ENCODE measurements at regions not wholly inside any gene's neighbourhood (a gene's known extent, or its start where the extent isn't known, plus 50 kb on each side); places are given as distances from the start of the nearest gene placed in this dataset.

DNA sequence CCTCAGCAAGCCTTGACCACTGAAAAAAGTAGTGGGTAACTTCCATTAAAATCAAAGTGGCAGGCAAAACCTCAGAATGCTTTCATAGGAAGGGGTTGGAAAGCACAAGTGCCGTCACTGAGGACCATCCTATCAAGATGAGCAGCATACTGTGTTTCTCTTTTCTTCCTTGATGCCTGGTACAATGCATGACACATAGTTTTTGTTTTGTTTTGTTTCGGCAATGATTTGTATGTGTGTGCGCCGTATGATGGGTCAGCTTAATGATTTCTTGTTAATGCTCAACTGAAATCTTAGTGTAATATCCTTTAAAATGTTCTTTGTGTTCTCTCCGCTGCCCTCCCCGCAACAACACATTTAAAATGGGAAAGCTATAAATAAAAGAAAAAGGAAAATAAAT lies 476.4 kb upstream of the KCNMB2 start:
- DNase-seq (ENCODE audit: low read depth) = no peak

DNA sequence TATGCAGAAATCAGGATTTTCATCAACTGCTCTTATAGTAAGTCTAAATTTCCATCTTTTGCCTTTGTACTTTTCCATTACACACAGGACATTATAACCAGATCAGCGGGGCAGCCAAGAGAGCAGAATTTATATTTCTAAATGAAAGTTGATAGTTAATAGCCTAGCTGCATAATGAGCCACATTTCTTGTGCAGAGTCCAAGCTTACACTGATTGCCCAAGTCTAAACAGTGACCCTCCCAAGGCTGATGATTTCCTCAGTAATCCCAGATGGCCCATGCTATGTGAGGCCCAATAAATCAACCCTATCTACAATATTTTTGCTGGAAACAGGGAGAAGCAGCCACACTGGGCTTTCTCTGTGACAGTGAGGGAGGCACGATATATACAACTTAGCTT lies 475.8 kb upstream of the KCNMB2 start:
- DNase-seq (ENCODE audit: low read depth) = no peak

DNA sequence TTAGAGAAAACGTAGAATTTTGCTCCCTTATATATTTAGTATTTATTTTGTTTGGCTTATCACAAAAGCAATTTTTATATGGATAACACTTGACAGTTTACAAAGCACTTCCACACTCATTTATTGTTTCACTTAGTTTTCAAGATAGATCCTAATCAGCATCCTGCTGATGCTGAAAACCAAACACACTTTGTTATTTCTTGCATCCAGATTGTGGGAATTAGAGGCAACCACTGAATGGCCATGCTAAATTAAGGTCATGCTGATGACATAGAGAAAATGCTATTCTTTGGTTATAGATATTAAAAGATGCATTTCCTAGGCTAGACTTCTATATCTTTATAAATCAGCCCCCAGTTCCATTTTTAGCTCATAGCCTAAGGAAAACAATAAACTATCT lies 474.1 kb upstream of the KCNMB2 start:
- DNase-seq (ENCODE audit: low read depth) = no peak

DNA sequence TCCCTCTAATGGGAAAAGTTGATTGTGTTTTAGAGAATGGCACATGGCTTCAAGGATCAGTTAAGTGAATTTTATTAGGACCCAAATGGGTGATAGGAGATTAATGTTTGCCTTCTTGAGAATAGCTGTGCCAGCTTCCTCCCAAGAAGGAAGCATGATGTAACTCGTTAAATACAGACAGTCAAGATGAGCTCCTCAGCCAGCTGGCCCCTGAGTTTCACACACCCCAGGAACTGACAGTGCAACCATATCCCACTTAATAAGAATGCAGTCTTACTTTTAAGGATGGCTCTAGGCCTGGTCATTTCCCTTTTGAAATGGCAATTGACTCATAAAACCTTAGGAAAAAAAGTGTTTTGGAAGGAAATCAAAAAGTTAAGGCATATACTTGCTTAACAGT lies 472.8 kb upstream of the KCNMB2 start:
- no peak for DNase-seq (ENCODE audit: low read depth)

DNA sequence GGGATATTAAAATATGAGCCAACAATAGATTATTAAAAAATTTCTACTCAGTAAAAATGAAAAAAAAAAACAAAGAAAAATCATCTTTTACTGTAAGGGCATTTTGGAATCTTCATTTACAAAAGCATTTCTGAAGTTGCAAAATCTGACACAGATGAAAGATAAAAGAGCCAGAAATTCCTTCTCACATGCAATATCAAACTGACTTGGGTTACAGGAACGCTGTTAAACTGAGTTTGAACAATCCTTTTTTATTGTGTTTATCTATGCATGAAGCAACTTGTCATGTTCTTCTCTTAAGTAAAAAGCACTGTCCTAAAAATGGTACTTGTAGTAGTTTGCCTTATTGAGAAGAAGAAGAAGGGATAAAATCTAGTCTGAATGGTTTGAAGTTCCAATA lies 468.5 kb upstream of the KCNMB2 start:
- DNase-seq (ENCODE audit: low read depth) = no peak

DNA sequence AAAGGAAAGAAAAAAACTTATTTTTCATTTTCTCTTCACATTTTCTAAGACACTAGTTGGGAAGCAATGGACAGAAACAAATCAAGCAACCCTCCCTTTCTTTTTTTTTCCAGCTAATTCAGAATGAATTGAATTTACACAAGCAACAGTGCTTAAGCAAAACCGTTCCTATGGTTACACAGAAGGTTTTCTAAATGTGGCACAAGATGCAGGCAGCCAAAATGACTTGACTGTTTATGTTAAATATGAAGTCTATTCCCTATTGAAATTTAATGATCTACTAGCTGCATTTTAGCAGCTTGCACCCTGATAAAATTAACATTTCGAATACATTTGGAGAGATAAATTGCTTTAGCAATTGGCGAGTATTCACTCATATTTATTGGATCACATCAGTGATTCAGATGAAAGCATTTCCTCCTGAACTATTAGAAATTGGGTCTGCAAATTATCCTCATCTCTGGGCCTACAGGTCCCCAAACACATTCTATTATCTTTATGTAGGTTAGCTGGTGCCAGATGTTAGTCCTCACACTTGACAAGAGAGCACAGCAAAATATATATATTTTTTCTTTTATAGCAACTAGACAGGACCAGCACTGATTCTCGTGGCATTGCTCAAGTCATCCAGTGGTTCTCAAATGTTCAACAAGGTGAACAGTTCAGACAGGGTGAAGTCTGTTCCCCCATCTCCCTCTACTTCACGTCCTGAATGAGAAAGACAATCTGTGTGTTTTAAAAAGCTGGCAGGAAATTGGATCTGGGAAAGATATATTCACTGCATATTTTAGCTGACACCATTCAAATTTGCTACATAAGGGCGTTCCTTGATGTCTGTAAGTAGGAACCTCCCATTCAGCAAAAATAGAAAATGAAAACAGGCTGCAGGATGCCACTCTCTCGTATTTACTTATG lies 463.6 kb upstream of the KCNMB2 start:
- DNase-seq (ENCODE audit: low read depth) = no peak

DNA sequence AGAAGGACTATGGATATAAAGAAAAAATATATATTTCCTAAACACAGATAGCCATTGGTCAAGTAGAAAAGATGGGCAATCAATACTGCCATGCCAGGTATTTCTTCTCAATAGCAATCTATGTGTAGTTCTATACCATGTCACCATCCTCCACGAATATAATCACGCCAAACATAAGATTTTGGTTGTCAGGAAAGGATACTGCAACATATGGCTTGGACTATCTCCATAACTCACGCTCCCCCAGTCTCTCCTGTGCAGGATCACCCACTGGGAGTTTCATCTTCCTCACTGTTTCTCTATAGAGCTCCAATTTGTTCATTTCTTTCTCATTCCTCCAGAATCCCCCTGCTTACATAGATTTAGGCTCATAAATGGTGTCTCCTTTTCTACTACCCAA lies 462.9 kb upstream of the KCNMB2 start:
- DNase-seq (ENCODE audit: low read depth) = no peak

DNA sequence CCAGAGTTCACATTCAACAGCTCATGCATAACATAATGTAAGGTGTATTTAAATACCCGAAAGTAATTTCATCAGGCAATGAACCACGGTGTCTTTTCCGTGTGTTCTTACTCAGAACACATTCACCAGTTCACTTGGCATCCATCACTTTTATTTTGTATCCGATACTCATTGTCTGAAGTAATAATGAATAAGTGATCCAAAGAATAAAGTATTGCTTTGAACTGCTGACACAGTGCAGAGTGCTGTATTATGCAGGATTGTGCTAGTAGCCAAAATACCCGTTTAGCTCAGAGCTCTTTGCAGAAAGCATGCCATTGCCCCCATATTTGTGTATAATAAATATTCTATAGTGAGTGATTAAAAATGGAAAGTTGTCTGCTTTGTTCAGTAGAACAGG lies 460.9 kb upstream of the KCNMB2 start:
- DNase-seq (ENCODE audit: low read depth) = no peak

DNA sequence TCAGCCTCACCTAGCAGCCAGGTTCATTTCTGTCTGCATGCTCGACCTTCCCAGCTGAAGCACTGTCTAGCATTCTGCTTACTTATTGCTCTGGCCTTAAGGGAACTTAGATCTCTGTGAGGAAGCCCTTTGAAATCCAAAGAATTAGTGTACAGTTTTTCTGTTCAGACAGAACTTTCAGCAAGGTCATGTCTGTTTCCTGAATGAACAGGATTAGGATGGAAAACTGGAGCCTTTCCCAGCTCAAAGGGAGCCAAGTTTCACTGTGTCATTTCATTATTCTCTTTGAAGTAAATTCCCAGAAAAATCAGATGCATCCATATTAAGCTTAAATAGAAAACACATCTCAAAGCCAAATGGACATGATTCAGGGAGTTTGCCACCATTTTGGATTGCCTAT lies 457.3 kb upstream of the KCNMB2 start:
- DNase-seq (ENCODE audit: low read depth) = no peak

DNA sequence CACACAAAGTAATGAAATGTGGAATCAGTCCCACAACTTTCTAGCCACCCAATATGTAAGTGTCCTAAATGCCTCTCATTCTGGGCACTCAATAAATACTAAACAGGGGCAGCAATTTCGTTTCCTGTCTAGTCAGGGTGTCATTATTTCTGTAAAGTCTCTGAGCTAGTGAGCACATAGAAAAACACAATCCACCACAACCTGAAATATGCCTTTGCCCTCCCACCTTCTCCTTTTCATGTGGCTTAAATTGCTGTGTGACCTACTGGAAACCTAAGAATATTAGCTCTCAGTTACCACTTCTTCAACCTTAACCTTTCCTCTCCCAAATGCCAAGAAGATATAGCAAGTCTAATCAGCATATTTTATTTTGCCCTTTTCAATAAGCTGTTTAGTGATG lies 456.3 kb upstream of the KCNMB2 start:
- DNase-seq (ENCODE audit: low read depth) = no peak

DNA sequence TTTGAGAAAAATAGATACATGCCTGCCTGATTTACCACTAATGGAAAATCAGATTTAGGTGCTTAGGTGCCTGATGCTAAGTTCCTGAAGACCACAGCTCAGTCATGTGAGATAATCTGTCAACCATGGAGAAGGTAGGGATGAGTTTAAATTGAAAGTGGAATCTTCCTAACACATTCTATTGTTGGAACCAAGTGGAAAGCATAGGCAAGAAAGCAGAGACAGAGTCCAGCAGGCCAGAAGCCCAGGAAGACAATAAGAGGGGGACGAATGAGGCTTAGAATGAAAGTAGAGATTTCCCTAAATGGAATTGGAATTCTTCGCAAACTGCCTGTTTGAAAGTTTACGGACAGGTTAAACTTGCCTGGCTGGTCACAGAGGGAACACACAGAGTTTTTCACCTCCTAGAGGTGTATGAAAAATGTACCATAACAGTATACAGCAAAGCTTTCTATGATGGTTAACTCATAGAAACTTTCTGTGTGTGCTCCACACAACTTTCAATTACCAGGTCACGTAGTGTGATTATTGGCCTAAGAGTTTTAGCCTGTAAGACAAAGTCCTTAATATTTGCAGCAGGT lies 453.8 kb upstream of the KCNMB2 start:
- no peak for DNase-seq (ENCODE audit: low read depth)

DNA sequence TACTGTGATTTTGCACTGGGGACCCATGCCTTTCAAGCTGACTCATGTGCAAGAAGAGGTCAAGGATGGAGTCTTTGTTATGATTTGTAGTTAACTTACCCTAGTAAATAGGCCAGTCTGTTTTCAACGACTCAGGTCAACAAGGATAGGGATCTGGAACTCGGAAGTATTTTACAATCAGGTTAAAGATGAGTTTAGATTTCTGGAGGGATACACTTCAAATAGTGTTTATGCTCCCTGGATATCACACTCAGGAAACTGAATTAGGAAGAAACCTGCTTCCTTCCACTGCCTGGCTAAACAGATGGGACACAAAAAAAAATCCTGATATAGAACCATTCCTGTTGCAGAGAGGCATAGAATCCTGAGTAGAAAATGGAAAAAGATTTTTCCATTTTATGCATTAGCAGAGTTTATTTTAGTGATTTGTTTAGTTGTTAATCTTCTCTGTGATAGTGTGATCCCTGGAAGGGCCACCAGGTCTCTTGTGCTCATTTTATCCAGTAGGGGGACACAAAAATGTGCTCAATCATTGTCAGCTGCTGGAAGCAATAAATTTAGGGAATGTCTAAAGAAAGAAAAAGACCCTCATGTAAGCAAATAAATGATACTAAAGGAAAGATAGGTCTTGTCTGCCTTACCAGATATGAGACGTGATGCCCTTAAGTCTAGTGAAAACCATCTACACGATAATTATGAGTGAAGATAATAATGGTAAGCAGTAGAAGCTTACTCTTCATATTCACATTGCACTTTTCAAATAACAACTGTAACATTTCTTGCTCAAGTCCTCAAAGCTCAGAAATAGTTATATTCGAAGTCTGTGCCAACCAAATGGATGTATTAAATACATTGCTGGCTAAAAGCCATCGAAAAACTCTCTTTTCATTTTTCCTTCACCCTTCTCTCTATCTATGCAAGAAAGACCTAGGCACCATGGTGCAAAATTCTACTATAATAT lies 452.1 kb upstream of the KCNMB2 start:
- no peak for DNase-seq (ENCODE audit: low read depth)

DNA sequence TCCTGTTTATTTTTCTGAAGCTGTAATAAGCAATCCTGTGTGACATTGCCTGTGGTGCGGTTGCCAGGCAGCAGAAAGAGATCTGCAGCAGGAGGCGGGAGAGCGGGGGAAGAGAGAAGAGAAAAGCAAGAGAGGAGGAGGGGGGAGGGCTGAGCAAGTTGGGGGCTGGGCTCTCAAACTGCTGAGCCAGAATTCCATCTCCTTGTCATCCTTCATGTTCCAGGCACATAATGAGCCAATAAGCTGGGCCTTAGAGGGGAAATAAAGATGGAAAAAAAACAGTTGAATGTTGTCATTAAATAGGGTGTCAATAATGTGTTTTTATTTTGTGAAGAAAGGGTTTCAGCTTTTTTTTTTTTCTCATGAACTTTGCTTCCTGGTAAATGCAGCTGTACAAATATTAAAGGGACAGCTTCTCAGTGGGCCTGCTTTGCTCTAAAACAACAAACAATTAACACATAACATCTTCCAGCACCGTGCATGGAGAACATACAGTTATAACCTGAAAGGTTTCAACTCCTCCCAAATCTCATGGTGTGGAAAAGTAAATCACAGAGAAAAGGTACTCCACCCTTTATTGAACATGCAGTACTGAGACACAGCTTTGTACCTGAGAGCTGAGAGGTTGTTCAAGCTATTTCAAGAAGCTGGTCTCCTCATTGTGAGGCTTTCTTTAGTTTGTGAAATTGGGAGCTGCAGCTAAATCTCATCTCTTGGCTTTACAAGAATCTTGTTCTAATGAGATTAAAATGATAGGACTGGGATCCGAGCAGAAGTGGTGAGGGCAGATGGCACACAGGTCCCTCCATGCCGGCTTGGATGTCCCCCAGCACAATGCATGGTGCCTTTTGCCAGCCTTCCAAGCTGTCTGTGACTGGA lies 451.1 kb upstream of the KCNMB2 start:
- no peak for DNase-seq (ENCODE audit: low read depth)

DNA sequence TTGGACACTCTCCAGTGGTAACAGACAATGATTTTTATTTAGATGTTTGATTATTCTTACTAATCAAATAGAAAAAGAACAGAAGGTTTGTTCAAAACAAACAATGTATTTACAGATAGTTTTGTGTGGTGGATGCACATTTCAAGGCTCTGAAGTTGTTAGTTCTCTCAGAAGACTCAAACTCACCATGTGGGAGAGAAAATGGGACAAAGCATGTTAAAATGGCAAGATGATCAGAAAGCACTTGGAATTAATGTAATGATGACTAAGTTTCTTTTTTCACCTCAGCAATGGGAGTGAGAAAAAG lies 450.5 kb upstream of the KCNMB2 start:
- DNase-seq (ENCODE audit: low read depth) = no peak

DNA sequence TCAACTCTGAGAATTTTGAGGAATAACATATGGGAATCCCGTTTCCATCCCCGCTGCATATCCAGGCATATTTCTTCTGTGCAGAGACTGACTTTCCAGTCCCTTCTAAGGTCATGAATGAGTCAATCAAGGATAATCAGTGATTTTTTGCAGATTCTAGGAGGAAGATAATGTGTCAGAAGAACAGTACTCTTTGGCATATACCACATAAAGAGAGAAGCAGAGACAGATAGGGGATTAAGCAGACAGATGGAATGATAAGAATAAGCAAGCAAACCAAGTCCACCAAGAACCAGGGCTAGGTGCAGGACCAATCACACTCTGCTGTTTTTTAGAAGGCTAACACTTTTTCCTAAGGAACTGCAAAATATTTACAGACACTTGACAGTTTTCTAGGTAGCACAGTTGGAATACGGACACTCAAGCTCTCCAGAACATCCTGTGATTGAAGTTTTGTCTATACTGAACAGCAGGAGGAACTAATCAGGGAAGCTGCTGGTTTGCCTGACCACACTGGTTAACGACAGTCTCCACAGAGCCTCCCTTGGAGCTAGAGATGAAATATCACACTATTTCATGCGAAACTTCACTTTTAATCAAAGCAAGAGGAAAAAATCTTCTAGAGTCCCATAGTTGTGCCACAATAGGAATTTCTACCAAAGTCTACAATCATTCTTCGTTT lies 450.0 kb upstream of the KCNMB2 start:
- no peak for DNase-seq (ENCODE audit: low read depth)

DNA sequence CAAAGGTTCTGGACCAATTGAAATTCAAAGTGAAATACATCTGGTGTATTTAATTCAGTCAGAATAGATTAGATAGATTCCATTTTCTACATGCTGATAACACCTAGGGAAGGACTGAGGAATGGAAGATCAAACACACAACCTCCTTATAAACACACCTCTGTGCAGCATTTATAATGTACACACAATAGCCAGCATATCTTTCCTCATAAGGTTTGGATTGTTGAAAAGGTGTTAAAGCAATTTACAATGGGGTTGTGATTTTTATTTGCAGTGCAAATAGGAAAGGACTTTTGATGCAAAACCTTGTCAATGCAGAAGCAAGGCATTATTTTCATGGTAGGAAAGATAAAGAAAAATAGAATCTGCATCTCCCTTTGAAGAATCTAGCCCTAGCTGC lies 448.9 kb upstream of the KCNMB2 start:
- no peak for DNase-seq (ENCODE audit: low read depth)

DNA sequence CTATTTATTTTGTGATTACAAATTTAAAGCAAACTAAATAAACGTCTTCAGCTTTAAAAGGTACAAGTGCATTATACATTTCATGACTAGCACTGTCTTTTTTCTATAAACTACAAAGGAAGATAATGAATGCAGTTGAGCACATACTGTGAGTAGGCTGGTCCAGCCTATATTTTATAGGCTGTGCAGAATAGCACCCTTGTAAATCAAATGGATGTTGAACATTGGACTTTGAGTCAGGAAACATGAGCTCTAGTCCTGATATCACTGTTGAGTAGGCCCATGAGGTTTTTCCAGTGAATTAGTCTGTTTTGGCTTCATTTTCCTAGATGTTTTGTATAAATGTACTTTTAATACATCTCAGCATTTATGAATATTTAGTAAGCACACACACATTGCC lies 447.3 kb upstream of the KCNMB2 start:
- no peak for DNase-seq (ENCODE audit: low read depth)

DNA sequence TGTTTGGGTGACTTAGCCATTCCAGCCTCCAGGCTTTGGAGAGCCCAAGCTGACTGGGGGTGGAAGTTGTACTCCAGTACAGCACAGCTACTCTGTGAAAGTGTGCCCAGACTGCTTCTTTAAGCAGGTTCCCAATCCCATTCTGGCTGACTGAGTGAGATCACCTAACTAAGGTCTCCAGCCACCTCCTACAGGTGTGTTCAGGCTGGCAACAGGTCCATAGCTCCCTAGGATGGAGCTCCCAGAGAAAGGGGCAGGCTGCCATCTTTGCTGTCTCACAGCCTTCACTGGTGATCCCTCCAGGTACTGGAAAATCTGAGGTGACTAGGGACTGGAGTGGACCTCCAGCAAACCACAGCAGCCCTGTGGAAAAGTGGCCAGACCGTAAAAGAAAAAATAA lies 445.3 kb upstream of the KCNMB2 start:
- DNase-seq (ENCODE audit: low read depth) = no peak

DNA sequence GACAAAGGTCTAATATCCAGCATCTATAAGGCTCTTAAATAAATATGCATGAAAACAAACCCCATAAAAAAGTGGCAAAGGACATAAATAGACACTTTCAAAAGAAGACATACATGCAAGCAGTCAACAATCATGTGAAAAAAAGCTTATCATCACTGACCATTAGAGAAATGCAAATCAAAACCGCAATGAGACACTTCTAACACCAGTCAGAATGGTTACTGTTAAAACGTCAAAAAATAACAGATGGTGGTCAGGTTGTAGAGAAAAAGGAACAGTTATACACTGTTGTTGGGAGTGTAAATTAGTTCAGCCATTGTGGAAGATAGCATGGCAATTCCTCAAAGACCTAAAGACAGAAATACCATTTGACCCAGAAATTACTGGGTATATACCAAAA lies 440.7 kb upstream of the KCNMB2 start:
- no peak for DNase-seq (ENCODE audit: low read depth)

DNA sequence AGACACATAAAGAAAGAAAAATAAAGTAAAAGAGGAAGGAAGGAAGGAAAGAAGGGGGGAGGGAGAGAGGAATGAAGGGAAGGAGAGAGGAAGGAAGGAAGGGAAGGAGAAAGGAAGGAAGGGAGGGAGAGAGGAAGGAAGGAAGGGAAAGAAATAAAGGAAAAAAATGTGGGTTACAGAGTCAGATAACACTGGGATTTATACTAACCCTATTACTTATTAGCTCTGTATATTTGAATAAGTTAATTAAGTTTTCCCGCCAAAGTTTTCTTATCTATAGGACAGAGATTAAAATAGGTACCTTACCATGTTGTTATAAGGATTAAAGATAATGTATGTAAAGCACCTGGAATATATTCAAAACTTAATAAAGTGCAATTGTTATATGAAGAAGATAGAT lies 439.3 kb upstream of the KCNMB2 start:
- DNase-seq (ENCODE audit: low read depth) = no peak

DNA sequence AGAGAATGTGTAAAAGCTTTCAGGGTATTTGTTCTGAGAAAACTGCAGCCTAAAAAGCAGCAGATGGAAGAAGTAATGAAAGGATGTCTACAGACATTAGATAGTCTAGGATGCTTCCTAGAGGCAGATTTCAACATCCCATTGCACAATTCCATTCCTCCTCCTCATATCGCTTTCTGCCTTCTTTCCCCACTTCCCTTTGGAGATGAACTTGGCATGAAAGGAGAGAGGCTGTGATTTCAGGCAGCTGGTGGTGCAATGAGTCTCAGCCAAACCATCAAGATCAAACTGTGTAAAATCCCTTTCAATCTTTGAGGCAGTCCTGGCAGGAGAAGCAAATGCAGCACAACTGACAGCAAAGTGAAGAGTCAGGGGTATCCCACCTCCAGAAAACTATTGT lies 438.7 kb upstream of the KCNMB2 start:
- DNase-seq (ENCODE audit: low read depth) = no peak
